Thymus (tissue), 11 donors: ENCODE measurements at regions not wholly inside any gene's neighbourhood (a gene's known extent, or its start where the extent isn't known, plus 50 kb on each side); places are given as distances from the start of the nearest gene placed in this dataset.
A peak's percentile ranks its signal among the peaks of the same experiment; 100 is the strongest.

ENCODE experiments used
- DNase-seq, 9 donors: peaks; one replicate each; pipeline ENCODE4 v3.0.0-alpha.2; 2013; ENCODE audit warnings: low spot score in 9 of 9, low read depth in 6 of 9, missing footprints in 1 of 9
- H3K27ac ChIP-seq, 2 donors: one replicate each; pipeline ENCODE4 v1.5.1; 2013; ENCODE audit warnings: control low read depth in 1 of 2, low read depth in 1 of 2, low read length in 1 of 2, mild to moderate bottlenecking in 1 of 2, moderate library complexity in 1 of 2
- H3K27me3 ChIP-seq, 2 donors: one replicate each; pipeline ENCODE4 v1.5.1; 2013; ENCODE audit warnings: low read length in 1 of 2; ENCODE audit not compliant: control insufficient read depth in 2 of 2, insufficient read depth in 1 of 2
- H3K36me3 ChIP-seq, 2 donors: one replicate each; pipeline ENCODE4 v1.5.1; 2013; ENCODE audit warnings: low read length in 1 of 2, mild to moderate bottlenecking in 1 of 2, moderate library complexity in 1 of 2; ENCODE audit not compliant: control insufficient read depth in 2 of 2, insufficient read depth in 2 of 2
- H3K4me1 ChIP-seq, 2 donors: one replicate each; pipeline ENCODE4 v1.5.1; 2013; ENCODE audit warnings: low read length in 2 of 2; ENCODE audit not compliant: control insufficient read depth in 2 of 2, insufficient read depth in 2 of 2
- H3K4me3 ChIP-seq, 2 donors: one replicate each; pipeline ENCODE4 v1.5.1; 2013; ENCODE audit warnings: low read length in 2 of 2, control low read depth in 1 of 2, mild to moderate bottlenecking in 1 of 2
- H3K9me3 ChIP-seq, 2 donors: one replicate each; pipeline ENCODE4 v1.5.1; 2013; ENCODE audit warnings: low read length in 1 of 2, mild to moderate bottlenecking in 1 of 2; ENCODE audit not compliant: control insufficient read depth in 2 of 2, insufficient read depth in 1 of 2
- WGBS: extraction: QIAGEN DNeasy Blood & Tissue Kit; methylation state at CpG from one replicate; pipeline ENCODE4 v1.1.7; 2013; 5-methylcytosine and 5-hydroxymethylcytosine counted together
- donor health status: healthy.

DNA sequence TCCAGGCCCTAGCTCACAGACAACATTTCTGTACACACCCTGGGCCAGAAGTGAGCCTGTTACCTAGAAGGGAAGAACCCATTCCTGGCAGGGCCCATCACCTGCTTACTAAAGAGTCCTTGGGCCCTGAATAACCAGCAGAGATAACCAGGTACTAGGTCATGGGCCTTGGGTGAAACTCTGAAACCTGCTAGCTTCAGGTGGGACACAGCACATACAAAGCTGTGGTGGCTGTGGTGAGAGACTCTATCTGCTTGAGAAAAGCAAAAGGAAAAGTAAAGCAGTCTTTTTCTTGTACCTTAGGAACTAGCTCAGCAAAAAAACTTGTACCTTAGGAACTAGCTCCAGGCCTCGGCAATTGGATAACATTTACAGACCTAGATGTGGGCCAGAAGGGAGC, 1895.9 kb upstream of the PCDH20 start:
- H3K9me3 ChIP-seq, result no peaks in the 10 kb centered on the region
- H3K27ac ChIP-seq, result no peak overlapping the region
- 90% methylated on average over 1 of the region's 1 CpG for WGBS
- H3K4me1 ChIP-seq, result no peaks in the 10 kb centered on the region
- H3K4me3 ChIP-seq, result no peak overlapping the region
- no peaks in the 10 kb centered on the region for H3K27me3 ChIP-seq
- H3K36me3 ChIP-seq, result no peaks in the 10 kb centered on the region
- no peak for DNase-seq

GRCh38 chr13:63308549-63309165, 1893.0 kb upstream of the PCDH20 start:
- Histone ChIP-seq H3K4me1 (no peaks in the 10 kb centered on the region), H3K9me3 (peaks cover 2 to 8% of the 10 kb centered on the region in 2 donors), H3K27me3 (no peaks in the 10 kb centered on the region), H3K4me3 (no peak overlapping the region), H3K36me3 (no peaks in the 10 kb centered on the region), H3K27ac (no peak overlapping the region)
- DNase-seq, result no peak
- 89% methylated on average over 5 of the region's 5 CpGs for WGBS

DNA sequence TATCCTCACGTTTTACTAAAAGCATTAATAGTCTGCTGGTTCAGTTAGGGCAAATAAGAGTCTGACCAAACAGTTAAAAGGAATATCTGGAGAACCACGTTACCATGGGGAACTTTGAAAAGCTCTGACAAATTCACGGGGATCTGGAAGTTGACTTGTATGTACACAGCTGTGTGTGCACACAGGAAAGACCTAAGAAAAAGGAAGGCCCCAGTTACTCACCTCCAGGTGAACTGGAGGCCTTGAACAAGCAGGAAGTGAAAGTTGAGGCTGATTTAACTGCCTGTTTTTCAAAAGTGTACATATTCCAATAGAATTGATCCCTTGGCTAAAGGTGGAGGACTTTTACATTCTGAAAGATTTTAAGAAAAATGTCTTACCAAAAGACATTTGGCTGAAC, 1891.6 kb upstream of the PCDH20 start:
- Histone ChIP-seq H3K4me3 (no peak overlapping the region), H3K4me1 (no peaks in the 10 kb centered on the region), H3K27me3 (no peaks in the 10 kb centered on the region), H3K27ac (no peak overlapping the region), H3K36me3 (no peaks in the 10 kb centered on the region), H3K9me3 (peaks cover 2 to 8% of the 10 kb centered on the region in 2 donors)
- DNase-seq, result peak in 1 of 9 donors; percentile 3
- WGBS, result 24% methylated on average over 3 of the region's 3 CpGs

- no peaks in the 10 kb centered on the region for H3K27me3 ChIP-seq
- no peak for DNase-seq
- WGBS, result 97% methylated on average over 40 of the region's 40 CpGs
Observed at GRCh38 chr13:63305641-63306133, 1890.0 kb upstream of the PCDH20 start.

DNA sequence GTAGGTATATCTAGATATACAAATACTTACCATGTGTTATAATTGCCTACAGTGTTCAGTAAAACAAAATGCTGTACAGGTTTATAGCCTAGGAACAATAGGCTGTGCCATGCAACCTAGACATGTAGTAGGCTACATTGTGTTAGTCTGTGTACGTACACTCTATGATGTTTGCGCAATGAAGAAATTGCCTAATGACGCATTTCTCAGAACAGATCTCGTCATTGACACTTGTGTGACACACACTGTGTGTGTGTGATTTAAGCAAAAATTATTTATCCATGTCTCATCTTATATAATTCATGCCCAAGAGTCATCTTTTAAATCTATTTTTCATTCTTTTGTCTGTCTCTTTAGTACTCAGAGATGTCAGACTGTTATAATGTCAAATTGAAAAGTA, 1888.8 kb upstream of the PCDH20 start:
- Histone ChIP-seq H3K27me3 (no peaks in the 10 kb centered on the region), H3K4me3 (no peak overlapping the region), H3K9me3 (peaks cover 2 to 8% of the 10 kb centered on the region in 2 donors), H3K27ac (no peak overlapping the region), H3K4me1 (no peaks in the 10 kb centered on the region), H3K36me3 (no peaks in the 10 kb centered on the region)
- no peak for DNase-seq
- WGBS, result 97% methylated on average over 4 of the region's 4 CpGs

More at GRCh38 chr13:63305641-63306133, 1890.0 kb upstream of the PCDH20 start:
- Histone ChIP-seq H3K4me3 (no peak overlapping the region), H3K27ac (no peak overlapping the region), H3K36me3 (no peaks in the 10 kb centered on the region), H3K9me3 (peaks cover 2 to 8% of the 10 kb centered on the region in 2 donors), H3K4me1 (no peaks in the 10 kb centered on the region)

GRCh38 chr13:63299866-63300394, 1884.3 kb upstream of the PCDH20 start:
- no peak overlapping the region for H3K4me3 ChIP-seq

GRCh38 chr13:63297163-63297562, 1881.5 kb upstream of the PCDH20 start:
- Histone ChIP-seq H3K4me1 (no peaks in the 10 kb centered on the region), H3K9me3 (no peaks in the 10 kb centered on the region), H3K36me3 (no peaks in the 10 kb centered on the region), H3K27ac (no peak overlapping the region), H3K27me3 (no peaks in the 10 kb centered on the region), H3K4me3 (no peak overlapping the region)
- 94% methylated on average over 2 of the region's 2 CpGs for WGBS
- no peak for DNase-seq

More at GRCh38 chr13:63299866-63300394, 1884.3 kb upstream of the PCDH20 start:
- 91% methylated on average over 3 of the region's 3 CpGs for WGBS
- no peak for DNase-seq
- Histone ChIP-seq H3K27ac (no peak overlapping the region), H3K9me3 (no peaks in the 10 kb centered on the region), H3K36me3 (no peaks in the 10 kb centered on the region), H3K4me1 (no peaks in the 10 kb centered on the region), H3K27me3 (no peaks in the 10 kb centered on the region)

DNA sequence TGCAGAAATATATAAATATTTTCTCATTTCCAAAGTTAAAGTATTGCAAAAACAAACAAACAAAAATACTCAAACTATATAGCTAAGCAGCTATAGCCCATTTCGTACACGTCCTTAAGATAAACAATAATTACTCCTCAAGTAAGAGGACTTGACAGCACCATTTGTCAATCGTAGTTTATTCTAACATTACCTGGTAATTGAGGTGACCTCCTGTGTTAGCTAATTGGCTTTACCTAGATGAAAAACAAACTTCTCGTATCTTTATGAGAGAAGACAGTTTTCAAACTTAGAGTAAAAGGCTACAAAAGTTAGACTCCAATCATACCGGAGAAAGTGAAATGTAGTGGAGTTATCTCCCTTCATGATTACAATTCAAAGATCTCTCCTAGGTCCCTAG, 1876.1 kb upstream of the PCDH20 start:
- Histone ChIP-seq H3K4me3 (no peak overlapping the region), H3K27ac (no peak overlapping the region), H3K36me3 (no peaks in the 10 kb centered on the region), H3K9me3 (no peaks in the 10 kb centered on the region), H3K27me3 (no peaks in the 10 kb centered on the region), H3K4me1 (no peaks in the 10 kb centered on the region)
- WGBS, result 92% methylated on average over 5 of the region's 5 CpGs
- DNase-seq, result no peak

DNA sequence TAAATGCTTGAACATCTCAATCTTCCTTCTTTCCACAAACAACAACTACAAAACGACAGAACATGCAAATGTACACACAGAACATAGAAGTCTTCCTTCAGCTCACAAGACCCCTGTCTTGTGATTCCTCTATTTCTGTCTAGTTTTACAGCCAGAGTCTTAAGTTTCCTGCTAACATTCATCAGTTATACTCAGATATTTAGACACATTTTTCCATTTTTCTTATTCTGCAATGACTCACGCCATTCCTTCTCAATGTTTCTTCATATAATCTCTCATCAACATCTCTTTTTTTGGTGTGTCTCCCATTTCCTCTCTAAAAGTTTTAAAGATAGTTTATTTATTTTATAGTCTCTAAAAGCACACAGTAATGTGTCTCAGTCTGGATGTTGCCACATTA, 1872.9 kb upstream of the PCDH20 start:
- no peaks in the 10 kb centered on the region for H3K36me3 ChIP-seq
- H3K4me1 ChIP-seq, result no peaks in the 10 kb centered on the region
- WGBS, result 83% methylated on average over 2 of the region's 2 CpGs
- no peak overlapping the region for H3K27ac ChIP-seq
- no peaks in the 10 kb centered on the region for H3K9me3 ChIP-seq
- DNase-seq, result no peak
- no peak overlapping the region for H3K4me3 ChIP-seq
- H3K27me3 ChIP-seq, result no peaks in the 10 kb centered on the region
